ENCODE measurements at regions not wholly inside any gene's neighbourhood (a gene's known extent, or its start where the extent isn't known, plus 50 kb on each side); places are given as distances from the start of the nearest gene placed in this dataset.

GRCh38 chr11:45392154-45392553 is 106.0 kb upstream of the SYT13 start:
- H4K5ac ChIP-seq (ENCODE audit: insufficient read length, low read depth, low read length) = no peak overlapping the region
- H3K4me1 Mint-ChIP-seq = peaks cover 0 to 17% of the 10 kb centered on the region in 2 experiments; a peak in 1 of 4 replicates
- no peaks in the 10 kb centered on the region for H3K27me3 ChIP-seq (ENCODE audit: insufficient read depth, low read length)
- H3K23ac ChIP-seq (ENCODE audit: insufficient read length, low read depth, low read length) = no peak overlapping the region
- no peaks in the 10 kb centered on the region; the same call in 1 of the 2 replicates for H3K4me1 ChIP-seq (ENCODE audit: insufficient read depth, low read length)
- WGBS (ENCODE audit: extremely low coverage, insufficient read length, low lambda C conversion rate) = no CpG with 5 or more reads among the region's 8 CpGs
- H3K4me3 Mint-ChIP-seq = no peak overlapping the region
- no peak overlapping the region for H3K4me2 ChIP-seq (ENCODE audit: insufficient read depth, insufficient read length, low read length)
- no peaks in the 10 kb centered on the region; a peak in 1 of 5 replicates for H3K9me3 Mint-ChIP-seq
- no peak overlapping the region for H3K56ac ChIP-seq (ENCODE audit: insufficient read length, low read depth, low read length)
- H3K23me2 ChIP-seq (ENCODE audit: insufficient read length, low read depth, low read length, poor library complexity, severe bottlenecking) = no peaks in the 10 kb centered on the region
- no peak overlapping the region for H2BK5ac ChIP-seq (ENCODE audit: insufficient read length, low read length)
- H3K18ac ChIP-seq (ENCODE audit: insufficient read length, low read depth, low read length) = no peak overlapping the region
- no peak overlapping the region for H2AFZ ChIP-seq (ENCODE audit: low read length)
- no peak overlapping the region for H3K27ac Mint-ChIP-seq
- H3K27ac ChIP-seq (ENCODE audit: insufficient read length, low read depth, low read length) = no peak overlapping the region
- H3K36me3 Mint-ChIP-seq (ENCODE audit: insufficient read depth in 1 of 3, low read depth in 3 of 3) = no peaks in the 10 kb centered on the region
- DNase-seq = no peak
- H4K20me1 ChIP-seq (ENCODE audit: control insufficient read depth, insufficient read depth, insufficient read length) = no peaks in the 10 kb centered on the region
- H3T11ph ChIP-seq (ENCODE audit: low read length) = no peak overlapping the region
- no peak overlapping the region for H2BK15ac ChIP-seq (ENCODE audit: low read depth, low read length)
- H3K14ac ChIP-seq (ENCODE audit: insufficient read depth, low read length) = no peak overlapping the region
- no peaks in the 10 kb centered on the region for H3K79me1 ChIP-seq (ENCODE audit: insufficient read depth, low read depth, low read length, poor library complexity, severe bottlenecking)
- H4K91ac ChIP-seq (ENCODE audit: insufficient read length, low read depth, low read length) = no peak overlapping the region
- peaks cover 2% of the 10 kb centered on the region for H3K27me3 Mint-ChIP-seq (ENCODE audit: low read depth)
- H3K9me3 ChIP-seq (ENCODE audit: control insufficient read depth, low read depth, low read length) = no peaks in the 10 kb centered on the region
- no peak overlapping the region for H4K8ac ChIP-seq (replicated peaks; ENCODE audit: insufficient read length, low read depth, low read length)
- no peak for TF ChIP-seq CTCF (conservative IDR thresholded peaks at IDR 0.05)
- no peak overlapping the region for H3K4ac ChIP-seq (ENCODE audit: low read depth, low read length)
- H2BK12ac ChIP-seq (ENCODE audit: insufficient read length, low read depth, low read length) = no peak overlapping the region
- H2AK5ac ChIP-seq (ENCODE audit: insufficient read length, low read length) = no peak overlapping the region
- no peaks in the 10 kb centered on the region for H3K79me2 ChIP-seq (ENCODE audit: insufficient read depth, low read length)
- no peak overlapping the region for H2BK120ac ChIP-seq (ENCODE audit: low read depth, low read length, poor library complexity, severe bottlenecking)
- no peak overlapping the region for H2BK20ac ChIP-seq (ENCODE audit: low read depth, low read length, poor library complexity, severe bottlenecking)
- no peak overlapping the region for H3K9ac ChIP-seq (ENCODE audit: extremely low read depth, insufficient read length, low read length)

All from H9 (cell line).